ENCODE measurements at regions not wholly inside any gene's neighbourhood (a gene's known extent, or its start where the extent isn't known, plus 50 kb on each side); places are given as distances from the start of the nearest gene placed in this dataset.
"Not testable (repeated sequence)": the region's sequence is repeated elsewhere in the genome, so short reads cannot be mapped to it uniquely, and the experiment has no call there.

DNA sequence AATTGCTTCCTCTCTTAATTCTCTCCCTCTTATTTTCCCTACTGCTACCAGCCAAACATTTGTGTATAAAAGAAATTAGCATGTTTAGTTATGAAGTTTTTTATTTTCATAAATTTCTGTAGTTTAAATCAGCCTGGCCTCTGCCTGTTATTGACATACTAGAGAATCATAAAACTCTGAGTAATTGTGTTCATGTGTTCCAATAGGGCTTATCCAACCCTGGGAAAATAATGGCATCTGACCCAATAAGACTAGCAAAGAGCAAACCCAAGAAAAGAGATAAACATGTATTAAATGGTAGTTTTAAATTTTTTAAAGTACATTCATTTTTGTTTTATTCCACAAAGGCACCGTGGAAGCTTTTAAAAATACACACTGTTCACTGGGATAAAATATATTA, 404.3 kb downstream of the HLX start:
- TF ChIP-seq, protein P1, sequence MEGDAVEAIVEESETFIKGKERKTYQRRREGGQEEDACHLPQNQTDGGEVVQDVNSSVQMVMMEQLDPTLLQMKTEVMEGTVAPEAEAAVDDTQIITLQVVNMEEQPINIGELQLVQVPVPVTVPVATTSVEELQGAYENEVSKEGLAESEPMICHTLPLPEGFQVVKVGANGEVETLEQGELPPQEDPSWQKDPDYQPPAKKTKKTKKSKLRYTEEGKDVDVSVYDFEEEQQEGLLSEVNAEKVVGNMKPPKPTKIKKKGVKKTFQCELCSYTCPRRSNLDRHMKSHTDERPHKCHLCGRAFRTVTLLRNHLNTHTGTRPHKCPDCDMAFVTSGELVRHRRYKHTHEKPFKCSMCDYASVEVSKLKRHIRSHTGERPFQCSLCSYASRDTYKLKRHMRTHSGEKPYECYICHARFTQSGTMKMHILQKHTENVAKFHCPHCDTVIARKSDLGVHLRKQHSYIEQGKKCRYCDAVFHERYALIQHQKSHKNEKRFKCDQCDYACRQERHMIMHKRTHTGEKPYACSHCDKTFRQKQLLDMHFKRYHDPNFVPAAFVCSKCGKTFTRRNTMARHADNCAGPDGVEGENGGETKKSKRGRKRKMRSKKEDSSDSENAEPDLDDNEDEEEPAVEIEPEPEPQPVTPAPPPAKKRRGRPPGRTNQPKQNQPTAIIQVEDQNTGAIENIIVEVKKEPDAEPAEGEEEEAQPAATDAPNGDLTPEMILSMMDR (IDR thresholded peaks at IDR 0.05; ENCODE audit: extremely low read depth, insufficient read depth, missing control alignments) = no peak

DNA sequence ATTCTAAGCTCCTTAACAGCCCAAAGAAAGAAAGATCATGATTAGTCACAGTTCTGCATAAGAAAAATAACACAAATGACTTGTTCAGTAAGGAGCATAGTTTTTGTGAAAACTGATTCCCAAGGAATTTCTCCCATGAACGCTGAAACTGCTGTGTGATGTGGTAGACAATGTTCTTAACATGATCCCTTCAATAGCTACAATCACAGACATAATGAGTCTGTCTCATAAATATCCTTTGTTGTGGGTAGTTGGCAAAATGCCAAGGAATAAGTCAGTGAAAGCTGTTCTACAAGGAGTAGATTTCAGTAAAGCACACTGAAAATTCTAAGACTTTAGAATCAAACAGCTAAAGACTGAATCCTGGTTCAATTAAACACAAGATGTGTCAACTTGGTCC, 404.8 kb downstream of the HLX start:
- no peak for DNase-seq (ENCODE audit: low spot score)
- TF ChIP-seq, protein P1 (IDR thresholded peaks at IDR 0.05; ENCODE audit: extremely low read depth, insufficient read depth, missing control alignments) = no peak
- in situ Hi-C loops (cut with MboI; ENCODE audit: low pct_unique_long_range_greater_than_20kb, low sequenced_read_pairs, unreplicated experiment) = no loop called here

More for the DNA sequence above, 404.3 kb downstream of the HLX start:
- DNase-seq (ENCODE audit: low spot score) = no peak
- in situ Hi-C loops (cut with MboI; ENCODE audit: low pct_unique_long_range_greater_than_20kb, low sequenced_read_pairs, unreplicated experiment) = no loop called here

DNA sequence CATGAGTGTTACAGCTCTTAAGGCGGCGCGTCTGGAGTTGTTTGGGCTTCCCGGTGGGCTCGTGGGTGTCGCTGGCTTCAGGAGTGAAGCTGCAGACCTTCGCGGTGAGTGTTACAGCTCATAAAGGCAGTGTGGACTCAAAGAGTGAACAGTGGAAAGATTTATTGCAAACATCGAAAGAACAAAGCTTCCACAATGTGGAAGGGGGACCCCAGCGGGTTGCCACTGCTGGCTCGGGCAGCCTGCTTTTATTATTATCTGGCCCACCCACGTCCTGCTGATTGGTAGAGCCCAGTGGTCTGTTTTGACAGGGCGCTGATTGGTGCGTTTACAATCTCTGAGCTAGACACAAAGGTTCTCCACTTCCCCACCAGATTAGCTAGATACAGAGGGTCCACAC, 405.7 kb downstream of the HLX start:
- in situ Hi-C loops (cut with MboI; ENCODE audit: low pct_unique_long_range_greater_than_20kb, low sequenced_read_pairs, unreplicated experiment); DNase-seq (ENCODE audit: low spot score): not testable (repeated sequence)

DNA sequence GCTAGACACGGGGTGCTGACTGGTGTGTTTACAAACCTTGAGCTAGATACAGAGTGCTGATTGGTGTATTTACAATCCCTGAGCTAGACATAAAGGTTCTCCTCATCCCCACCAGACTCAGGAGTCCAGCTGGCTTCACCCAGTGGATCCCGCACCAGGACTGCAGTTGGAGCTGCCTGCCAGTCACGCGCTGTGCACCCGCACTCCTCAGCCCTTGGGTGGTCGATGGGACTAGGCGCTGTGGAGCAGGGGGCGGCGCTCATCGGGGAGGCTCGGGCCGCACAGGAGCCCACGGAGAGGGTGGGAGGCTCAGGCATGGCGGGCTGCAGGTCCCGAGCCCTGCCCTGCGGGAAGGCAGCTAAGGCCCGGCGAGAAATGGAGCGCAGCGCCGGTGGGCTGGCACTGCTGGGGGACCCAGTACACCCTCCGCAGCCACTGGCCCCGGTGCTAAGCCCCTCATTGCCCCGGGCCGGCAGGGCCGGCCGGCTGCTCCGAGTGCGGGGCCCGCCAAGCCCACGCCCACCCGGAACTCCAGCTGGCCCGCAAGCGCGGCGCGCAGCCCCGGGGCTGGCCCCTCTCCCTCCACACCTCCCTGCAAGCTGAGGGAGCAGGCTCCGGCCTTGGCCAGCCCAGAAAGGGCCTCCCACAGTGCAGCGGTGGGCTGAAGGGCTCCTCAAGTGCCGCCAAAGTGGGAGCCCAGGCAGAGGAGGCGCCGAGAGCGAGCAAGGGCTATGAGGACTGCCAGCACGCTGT, 406.4 kb downstream of the HLX start:
- DNase-seq (ENCODE audit: low spot score); in situ Hi-C loops (cut with MboI; ENCODE audit: low pct_unique_long_range_greater_than_20kb, low sequenced_read_pairs, unreplicated experiment): not testable (repeated sequence)

DNA sequence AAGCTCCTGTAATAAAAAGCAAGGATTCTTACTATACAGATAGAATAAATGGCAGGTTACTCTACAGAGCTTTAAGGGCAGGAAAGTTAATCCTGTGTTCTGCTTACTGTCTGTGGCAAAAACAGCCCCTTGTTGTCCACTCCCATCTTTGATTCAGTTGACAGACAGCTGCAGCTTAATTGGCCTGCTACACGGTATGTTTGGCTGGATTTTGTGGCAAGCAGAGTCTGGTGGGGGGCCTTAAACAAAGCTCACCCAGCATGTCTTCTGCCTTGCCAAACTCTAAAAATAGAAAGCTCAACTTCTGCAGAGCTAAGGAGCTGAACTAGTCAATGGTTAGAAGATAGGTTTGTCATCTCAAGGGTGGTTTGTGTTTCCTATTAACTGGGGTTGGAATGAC, 407.2 kb downstream of the HLX start:
- TF ChIP-seq, protein P1 (IDR thresholded peaks at IDR 0.05; ENCODE audit: extremely low read depth, insufficient read depth, missing control alignments) = no peak
- DNase-seq (ENCODE audit: low spot score) = no peak
- in situ Hi-C loops (cut with MboI; ENCODE audit: low pct_unique_long_range_greater_than_20kb, low sequenced_read_pairs, unreplicated experiment) = no loop called here

DNA sequence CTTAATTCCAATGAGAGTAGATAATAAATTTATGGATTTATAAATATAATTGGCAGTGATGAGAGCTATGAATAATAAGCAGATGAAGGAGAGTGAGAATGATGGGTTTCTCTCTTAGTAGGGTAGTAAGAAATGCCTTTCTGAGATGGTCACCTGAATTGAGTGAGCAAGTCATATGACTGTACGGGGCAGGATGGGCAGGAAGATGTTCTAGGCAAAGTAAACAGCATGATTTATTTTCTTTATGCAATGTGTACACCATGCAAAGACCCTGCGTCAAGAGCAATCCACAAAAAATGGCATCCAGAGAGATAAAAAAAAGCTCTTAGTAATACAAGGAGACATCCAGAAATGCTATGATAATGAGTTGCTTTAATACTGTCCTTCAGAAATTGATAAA, 409.9 kb downstream of the HLX start:
- in situ Hi-C loops (cut with MboI; ENCODE audit: low pct_unique_long_range_greater_than_20kb, low sequenced_read_pairs, unreplicated experiment) = no loop called here
- no peak for DNase-seq (ENCODE audit: low spot score)
- TF ChIP-seq, protein P1 (IDR thresholded peaks at IDR 0.05; ENCODE audit: extremely low read depth, insufficient read depth, missing control alignments) = no peak

DNA sequence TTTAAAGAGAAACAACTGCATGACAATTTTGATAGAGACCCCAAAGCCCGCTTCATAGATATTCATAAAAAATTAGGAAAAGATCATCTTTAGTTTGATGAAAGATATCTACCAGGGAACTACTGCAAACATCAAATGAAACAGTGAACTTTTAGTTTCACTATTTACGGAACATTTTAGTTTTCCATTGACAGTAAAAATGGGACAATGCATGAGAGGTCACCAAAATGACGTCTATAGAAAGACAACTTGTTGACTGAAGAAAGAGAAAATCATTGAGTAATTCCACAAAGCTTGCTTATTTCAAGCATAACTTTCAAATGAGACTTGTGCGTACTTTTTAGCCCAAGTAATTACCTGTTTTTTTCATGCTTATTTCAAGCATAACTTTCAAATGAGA, 411.4 kb downstream of the HLX start:
- in situ Hi-C loops (cut with MboI; ENCODE audit: low pct_unique_long_range_greater_than_20kb, low sequenced_read_pairs, unreplicated experiment) = no loop called here
- DNase-seq (ENCODE audit: low spot score) = no peak
- TF ChIP-seq, protein P1 (IDR thresholded peaks at IDR 0.05; ENCODE audit: extremely low read depth, insufficient read depth, missing control alignments) = no peak

DNA sequence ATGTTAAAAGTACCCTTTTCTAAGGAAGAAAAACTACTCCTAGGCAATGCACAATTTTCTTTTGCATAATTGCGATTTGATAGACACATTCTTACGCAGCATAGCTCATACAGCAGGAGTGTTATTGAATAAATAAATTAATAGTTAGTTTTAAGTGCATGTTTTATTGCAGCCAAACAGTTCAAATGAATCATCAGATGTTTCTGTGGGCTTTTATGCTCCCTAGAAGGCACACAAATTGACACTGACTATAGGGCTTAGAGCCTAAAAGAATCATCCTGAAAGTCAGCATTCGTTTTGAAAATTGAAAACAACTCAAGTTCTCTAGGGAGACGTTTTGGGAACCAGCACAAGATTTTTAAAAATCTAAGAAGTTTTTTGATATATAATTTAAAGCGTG, 411.9 kb downstream of the HLX start:
- in situ Hi-C loops (cut with MboI; ENCODE audit: low pct_unique_long_range_greater_than_20kb, low sequenced_read_pairs, unreplicated experiment) = no loop called here
- DNase-seq (ENCODE audit: low spot score) = no peak
- TF ChIP-seq, protein P1 (IDR thresholded peaks at IDR 0.05; ENCODE audit: extremely low read depth, insufficient read depth, missing control alignments) = no peak
